NCI-H345 treated with DMSO at 0.1 percent for 48 hours (cell line): ENCODE measurements at regions not wholly inside any gene's neighbourhood (a gene's known extent, or its start where the extent isn't known, plus 50 kb on each side); places are given as distances from the start of the nearest gene placed in this dataset.
A peak's percentile ranks its signal among the peaks of the same experiment; 100 is the strongest.
"Not testable (repeated sequence)": the region's sequence is repeated elsewhere in the genome, so short reads cannot be mapped to it uniquely, and the experiment has no call there.

Experiments used
- DNase-seq: peaks from one replicate; lab custom pipeline; 2025; ENCODE audit not compliant: unreplicated experiment; lab: John Stamatoyannopoulos, UW

GRCh38 chr2:228359473-228359872 lies 178.0 kb upstream of the SPHKAP start:
- no peak for DNase-seq

- no peak for DNase-seq
Observed at GRCh38 chr2:228355897-228356296, 174.4 kb upstream of the SPHKAP start.

- not testable (repeated sequence) for DNase-seq
Observed at GRCh38 chr2:228352980-228353379, 171.5 kb upstream of the SPHKAP start.

DNA sequence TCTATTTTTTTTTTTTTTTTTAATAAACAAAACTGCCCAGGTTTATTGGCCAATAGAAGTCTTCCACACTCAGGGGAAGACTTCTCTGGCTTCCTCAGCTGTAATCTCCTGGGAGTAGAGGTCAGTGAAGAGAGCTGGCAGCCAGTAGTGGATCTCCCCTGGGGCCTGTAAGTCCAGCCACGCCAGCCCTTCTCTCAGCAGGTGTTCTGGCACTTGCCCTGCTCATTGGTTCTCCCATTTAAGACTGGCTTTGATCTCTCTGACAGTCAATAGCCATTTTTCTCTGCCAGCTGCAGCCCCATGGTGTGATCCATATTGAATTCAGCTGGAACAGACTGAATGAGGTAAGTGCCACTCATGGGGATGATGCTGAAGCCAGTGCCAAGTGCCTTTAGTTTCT lies 170.6 kb upstream of the SPHKAP start:
- peak; percentile 79 for DNase-seq

GRCh38 chr2:228348516-228349064 lies 167.1 kb upstream of the SPHKAP start:
- DNase-seq = no peak

GRCh38 chr2:228344531-228344930 lies 163.0 kb upstream of the SPHKAP start:
- DNase-seq = no peak

- DNase-seq = no peak
Observed at GRCh38 chr2:228339525-228339924, 158.0 kb upstream of the SPHKAP start.

DNA sequence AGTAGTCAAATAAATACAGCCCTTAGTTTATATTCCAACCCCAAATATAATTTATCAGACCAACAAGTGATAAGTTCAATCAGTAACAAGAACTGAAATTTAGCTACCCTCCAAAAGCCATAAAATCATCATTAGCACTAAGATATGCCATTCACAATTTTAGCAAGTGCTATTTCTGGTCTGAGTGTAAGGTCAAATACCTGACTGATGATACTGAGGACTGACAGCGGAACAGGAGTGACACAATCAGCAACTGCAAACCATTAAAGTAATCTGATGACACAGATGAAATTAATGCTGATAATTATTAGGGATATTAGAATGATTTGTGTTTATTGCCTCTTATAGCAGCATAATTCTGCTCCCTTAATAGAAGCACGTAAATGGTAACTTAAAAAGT lies 152.7 kb upstream of the SPHKAP start:
- no peak for DNase-seq

GRCh38 chr2:228329282-228329681 lies 147.8 kb upstream of the SPHKAP start:
- no peak for DNase-seq

DNA sequence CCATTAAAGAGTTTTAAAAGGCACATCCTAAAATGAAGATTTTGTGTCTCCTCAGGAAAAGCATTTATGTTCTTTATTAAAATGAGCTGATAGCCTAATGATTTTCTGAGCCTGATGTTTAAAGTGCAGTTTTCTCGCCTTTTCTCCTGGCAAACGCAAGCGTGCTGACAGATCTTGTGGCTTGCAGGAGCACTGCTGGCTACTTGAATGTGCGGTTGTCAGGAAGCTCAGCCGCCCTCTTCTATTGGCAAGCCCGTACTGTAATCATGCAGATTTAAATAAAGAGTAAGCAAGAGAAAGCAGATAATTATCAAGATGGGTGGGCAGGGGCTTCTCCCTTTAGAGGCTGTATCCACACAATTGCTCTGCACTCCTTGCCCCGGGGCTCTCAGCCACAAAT lies 139.5 kb upstream of the SPHKAP start:
- DNase-seq = no peak

DNA sequence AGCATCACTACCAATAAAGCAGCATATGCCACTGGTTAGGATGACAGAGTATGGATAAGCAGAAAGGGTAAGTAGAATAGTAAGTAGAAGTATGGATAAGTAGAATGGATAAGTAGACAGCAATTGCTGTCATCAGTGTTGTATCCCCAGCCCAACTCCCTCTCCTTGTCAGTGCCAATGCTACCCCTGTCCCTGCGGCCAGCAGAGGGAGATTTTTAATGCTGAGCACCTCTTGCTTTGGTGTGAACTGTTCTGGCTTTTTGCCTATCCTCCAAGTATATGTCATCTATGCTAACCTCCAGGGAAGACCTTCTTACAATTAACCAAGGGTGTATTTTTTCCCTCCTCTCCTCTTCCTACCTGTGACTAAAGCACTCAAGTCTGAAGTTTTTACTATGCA lies 136.7 kb upstream of the SPHKAP start:
- peak; percentile 37 for DNase-seq

GRCh38 chr2:228312172-228312571 lies 130.7 kb upstream of the SPHKAP start:
- no peak for DNase-seq

DNA sequence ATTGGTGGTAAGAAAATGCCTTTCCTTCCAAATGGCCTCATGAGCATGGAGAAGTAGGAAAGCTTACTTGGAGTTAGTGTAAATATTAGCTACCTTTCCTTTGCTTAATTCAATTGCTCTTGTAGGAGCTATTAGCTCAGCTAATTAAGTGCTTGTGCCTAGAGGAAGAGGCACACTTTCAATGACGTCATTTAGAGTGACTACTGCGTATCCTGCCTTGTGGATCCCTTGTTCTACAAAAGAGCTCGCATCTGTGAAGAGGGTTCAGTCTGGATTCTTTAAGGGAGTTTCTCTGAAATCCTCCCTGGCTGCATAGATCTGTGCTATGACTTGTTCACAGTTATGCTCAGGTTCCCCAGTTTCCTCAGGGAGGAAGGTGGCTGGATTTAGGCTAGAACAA lies 122.5 kb upstream of the SPHKAP start:
- no peak for DNase-seq

DNA sequence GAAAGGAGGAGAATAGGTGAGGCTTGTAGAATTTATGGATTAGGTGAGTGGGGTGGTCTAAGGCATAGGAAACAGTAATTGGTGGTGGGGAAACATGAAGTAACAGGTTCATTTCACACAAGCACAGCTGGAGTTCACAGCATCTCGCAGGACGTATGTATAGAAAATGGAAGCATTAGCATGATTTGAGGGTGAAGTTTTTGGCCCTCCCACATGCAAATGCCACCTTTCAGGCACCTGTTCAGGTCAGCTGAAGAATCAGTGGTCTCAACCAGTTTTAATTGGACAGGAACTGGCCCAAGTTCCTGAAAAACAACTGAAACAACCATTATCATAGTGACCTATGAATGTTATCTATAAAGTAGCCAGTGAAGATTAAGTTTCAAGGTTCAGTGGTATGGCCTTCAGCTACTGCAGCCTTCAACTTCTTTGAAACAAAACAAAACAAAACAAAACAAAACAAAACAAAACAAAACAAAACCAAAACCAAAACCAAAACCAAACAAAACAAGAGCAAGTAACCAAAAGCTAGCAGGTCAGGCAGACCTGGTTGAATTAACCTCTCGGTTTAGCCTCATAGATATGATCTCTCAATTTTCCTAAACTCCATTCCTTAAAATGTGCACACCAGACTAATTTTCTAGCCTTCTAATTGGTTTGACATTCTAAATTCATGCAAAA lies 102.1 kb upstream of the SPHKAP start:
- DNase-seq = no peak

DNA sequence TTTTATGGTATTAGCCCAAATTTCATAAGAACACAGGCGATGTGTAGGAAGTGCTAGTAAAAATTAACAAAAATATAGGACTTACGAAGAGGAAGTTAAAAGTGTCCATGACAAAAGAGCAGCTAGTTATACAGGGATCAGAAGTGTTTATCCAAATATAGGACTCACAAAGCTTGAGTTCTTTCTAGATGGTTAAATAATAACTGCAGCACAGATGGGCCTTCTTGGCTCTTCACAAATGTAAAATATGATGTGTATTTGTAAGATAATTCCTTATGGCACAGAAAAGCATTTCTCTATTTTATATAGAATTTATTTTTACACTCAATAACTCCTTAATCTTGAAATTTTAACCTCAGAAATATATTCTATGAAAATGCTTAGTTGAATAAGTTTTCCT lies 100.9 kb upstream of the SPHKAP start:
- no peak for DNase-seq

GRCh38 chr2:228273159-228273558 lies 91.7 kb upstream of the SPHKAP start:
- DNase-seq = no peak

DNA sequence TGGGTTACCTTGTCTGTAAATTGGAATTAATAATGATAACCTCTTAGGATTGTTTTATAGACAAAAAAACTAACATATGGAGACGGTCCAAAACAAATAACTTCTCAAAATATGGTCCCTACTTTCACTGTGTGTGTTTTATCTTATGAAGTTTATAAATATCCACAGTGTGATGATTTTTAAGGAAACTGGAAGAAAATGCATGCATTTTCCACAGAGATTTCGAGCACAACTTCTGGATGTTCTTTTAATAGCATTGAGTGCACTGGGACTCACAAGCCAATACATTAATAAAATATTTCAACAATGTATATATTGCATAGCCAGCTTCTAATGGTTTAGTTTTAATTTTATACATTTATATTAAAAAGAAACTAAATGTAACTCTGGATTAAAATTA lies 87.9 kb upstream of the SPHKAP start:
- DNase-seq = no peak

GRCh38 chr2:228268756-228269155 lies 87.3 kb upstream of the SPHKAP start:
- peak; percentile 86 for DNase-seq

GRCh38 chr2:228268301-228268700 lies 86.8 kb upstream of the SPHKAP start:
- peak; percentile 39 for DNase-seq

DNA sequence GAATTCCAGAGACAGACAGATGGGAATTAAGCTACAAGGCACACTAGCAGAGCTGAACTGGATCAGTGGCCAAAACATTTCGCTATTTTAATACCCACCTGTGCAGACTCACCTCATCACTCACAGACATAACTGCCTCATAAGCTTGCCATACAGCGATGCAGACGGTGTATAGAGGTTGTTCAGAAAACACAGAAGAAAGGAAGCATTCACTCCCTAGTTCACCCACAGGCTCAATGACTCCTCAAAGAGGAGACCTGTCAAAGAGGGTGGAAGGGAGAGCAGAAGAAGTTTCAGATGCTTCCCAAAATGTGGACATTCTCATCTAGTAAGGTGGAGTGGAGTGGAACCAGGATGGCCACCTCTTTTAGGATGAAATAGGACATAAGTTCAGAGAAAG lies 81.7 kb upstream of the SPHKAP start:
- DNase-seq = no peak

- DNase-seq = no peak
Observed at GRCh38 chr2:228261546-228261945, 80.1 kb upstream of the SPHKAP start.

DNA sequence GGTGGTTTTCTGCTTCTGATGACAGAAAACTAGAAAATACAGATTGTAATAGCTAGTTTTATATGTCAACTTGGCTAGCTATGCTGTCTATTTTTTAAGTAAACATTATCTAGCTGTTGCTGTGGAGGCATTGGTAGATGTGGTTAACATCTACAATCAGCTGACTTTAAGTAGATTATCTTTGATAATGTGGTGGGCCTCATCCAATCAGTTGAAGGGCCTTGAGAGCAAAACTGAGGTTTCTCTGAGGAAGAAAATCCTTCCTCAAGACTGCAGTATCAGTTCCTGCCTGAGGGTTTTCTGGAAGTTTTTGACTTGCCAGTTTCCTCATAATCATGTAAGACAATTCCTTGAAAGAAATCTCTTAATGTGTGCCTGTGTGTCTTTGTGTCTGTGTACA lies 75.9 kb upstream of the SPHKAP start:
- no peak for DNase-seq

- DNase-seq = no peak
Observed at GRCh38 chr2:228253752-228254151, 72.3 kb upstream of the SPHKAP start.
